HL-60 (cell line): ENCODE measurements at regions not wholly inside any gene's neighbourhood (a gene's known extent, or its start where the extent isn't known, plus 50 kb on each side); places are given as distances from the start of the nearest gene placed in this dataset.

Source experiments
- DNase-seq, 2 experiments: peaks; one replicate each; pipeline ENCODE4 v3.0.0-alpha.2; 2010 to 2020; ENCODE audit warnings: low read depth in 1 of 2, low spot score in 1 of 2
- H3K27ac ChIP-seq: fragments of 250-450 bp; sonication (Bioruptor Pico); replicated peaks from 2 replicates; pipeline ENCODE4 v1.5.1; 2020; ENCODE audit warnings: mild to moderate bottlenecking, moderate library complexity
- H3K27me3 ChIP-seq: fragments of 250-450 bp; sonication (Bioruptor Pico); 2 replicates; pipeline ENCODE4 v1.5.1; 2021; ENCODE audit warnings: mild to moderate bottlenecking, moderate library complexity; ENCODE audit not compliant: insufficient read depth, poor library complexity, severe bottlenecking
- H3K4me3 ChIP-seq: replicated peaks from 2 replicates; pipeline ENCODE4 v1.5.1; 2011; ENCODE audit warnings: mild to moderate bottlenecking, control low read depth, low read length; ENCODE audit not compliant: insufficient read depth
- CTCF ChIP-seq: IDR thresholded peaks from one replicate; pipeline ENCODE4 v1.5.1; 2011; ENCODE audit warnings: low read length, control low read depth, inconsistent platforms; ENCODE audit not compliant: insufficient read depth
- GABPA ChIP-seq: IDR thresholded peaks from 2 replicates; pipeline ENCODE4 v1.6.1; 2012; ENCODE audit warnings: low read depth
- POLR2AphosphoS5 ChIP-seq: IDR thresholded peaks from 2 replicates; pipeline ENCODE4 v1.6.1; 2012; ENCODE audit warnings: low read depth
- REST ChIP-seq: IDR thresholded peaks from 2 replicates; pipeline ENCODE4 v1.6.1; 2012; ENCODE audit warnings: low read depth; ENCODE audit not compliant: insufficient replicate concordance
- SPI1 ChIP-seq: IDR thresholded peaks from 2 replicates; pipeline ENCODE4 v1.6.1; 2012; ENCODE audit warnings: low read depth, mild to moderate bottlenecking, borderline replicate concordance

GRCh38 chr1:187839873-187840272, 1011.1 kb downstream of the PLA2G4A start:
- no peaks in the 10 kb centered on the region for H3K27me3 ChIP-seq
- H3K27ac ChIP-seq, result no peak overlapping the region
- DNase-seq, result no peak
- no peak overlapping the region for H3K4me3 ChIP-seq
- TF ChIP-seq REST (no peak), CTCF (no peak), GABPA (no peak), SPI1 (no peak), POLR2AphosphoS5 (no peak)

- Histone ChIP-seq H3K4me3 (no peak overlapping the region), H3K27me3 (no peaks in the 10 kb centered on the region), H3K27ac (no peak overlapping the region)
- no peak for TF ChIP-seq GABPA
- no peak for TF ChIP-seq CTCF
- TF ChIP-seq REST, result no peak
- TF ChIP-seq SPI1, result no peak
- no peak for TF ChIP-seq POLR2AphosphoS5
- DNase-seq, result no peak
These were observed 1011.8 kb downstream of the PLA2G4A start for GRCh38 chr1:187840557-187840956.

GRCh38 chr1:187842406-187843165, 1013.8 kb downstream of the PLA2G4A start:
- H3K27ac ChIP-seq, result no peak overlapping the region
- DNase-seq, result peak in 1 of 2 experiments; percentile 33
- H3K4me3 ChIP-seq, result no peak overlapping the region
- TF ChIP-seq CTCF, result no peak
- no peak for TF ChIP-seq SPI1
- no peak for TF ChIP-seq POLR2AphosphoS5
- no peak for TF ChIP-seq REST
- no peak for TF ChIP-seq GABPA
- H3K27me3 ChIP-seq, result no peaks in the 10 kb centered on the region
